Smooth muscle cell of the brain vasculature (primary cell): ENCODE measurements at regions not wholly inside any gene's neighbourhood (a gene's known extent, or its start where the extent isn't known, plus 50 kb on each side); places are given as distances from the start of the nearest gene placed in this dataset.
"Not testable (repeated sequence)": the region's sequence is repeated elsewhere in the genome, so short reads cannot be mapped to it uniquely, and the experiment has no call there.

Source experiments
- DNase-seq: peaks from one replicate; pipeline ENCODE4 v3.0.0-alpha.2; 2012; ENCODE audit warnings: low read depth, low spot score

- no peak for DNase-seq
Measured at GRCh38 chr3:115385774-115386730, 237.3 kb upstream of the GAP43 start.

- no peak for DNase-seq
Measured at GRCh38 chr3:115388166-115388565, 235.1 kb upstream of the GAP43 start.

GRCh38 chr3:115388811-115389210, 234.5 kb upstream of the GAP43 start:
- DNase-seq, result no peak

GRCh38 chr3:115396801-115397200, 226.5 kb upstream of the GAP43 start:
- DNase-seq, result no peak

GRCh38 chr3:115397433-115397832, 225.9 kb upstream of the GAP43 start:
- no peak for DNase-seq

- DNase-seq, result no peak
Measured at GRCh38 chr3:115398506-115398905, 224.8 kb upstream of the GAP43 start.

GRCh38 chr3:115399750-115400149, 223.6 kb upstream of the GAP43 start:
- DNase-seq, result no peak

GRCh38 chr3:115401298-115401697, 222.0 kb upstream of the GAP43 start:
- DNase-seq, result no peak

- no peak for DNase-seq
Measured at GRCh38 chr3:115401851-115402501, 221.3 kb upstream of the GAP43 start.

GRCh38 chr3:115402651-115403050, 220.7 kb upstream of the GAP43 start:
- DNase-seq, result no peak

GRCh38 chr3:115403786-115404185, 219.5 kb upstream of the GAP43 start:
- DNase-seq, result no peak

GRCh38 chr3:115409596-115409995, 213.7 kb upstream of the GAP43 start:
- DNase-seq, result no peak

- DNase-seq, result not testable (repeated sequence)
Measured at GRCh38 chr3:115414610-115415009, 208.7 kb upstream of the GAP43 start.

- no peak for DNase-seq
Measured at GRCh38 chr3:115415246-115415996, 207.9 kb upstream of the GAP43 start.

- no peak for DNase-seq
Measured at GRCh38 chr3:115418583-115418982, 204.7 kb upstream of the GAP43 start.

- no peak for DNase-seq
Measured at GRCh38 chr3:115420086-115420485, 203.2 kb upstream of the GAP43 start.

- DNase-seq, result no peak
Measured at GRCh38 chr3:115423170-115423569, 200.1 kb upstream of the GAP43 start.

GRCh38 chr3:115428841-115429240, 194.5 kb upstream of the GAP43 start:
- no peak for DNase-seq

GRCh38 chr3:115436767-115437301, 186.5 kb upstream of the GAP43 start:
- DNase-seq, result peak; percentile 40

GRCh38 chr3:115438799-115439198, 184.5 kb upstream of the GAP43 start:
- DNase-seq, result no peak

GRCh38 chr3:115445559-115445958, 177.8 kb upstream of the GAP43 start:
- DNase-seq, result no peak

GRCh38 chr3:115448851-115449250, 174.5 kb upstream of the GAP43 start:
- no peak for DNase-seq
